ENCODE measurements at regions not wholly inside any gene's neighbourhood (a gene's known extent, or its start where the extent isn't known, plus 50 kb on each side); places are given as distances from the start of the nearest gene placed in this dataset.
"Not testable (repeated sequence)": the region's sequence is repeated elsewhere in the genome, so short reads cannot be mapped to it uniquely, and the experiment has no call there.

DNA sequence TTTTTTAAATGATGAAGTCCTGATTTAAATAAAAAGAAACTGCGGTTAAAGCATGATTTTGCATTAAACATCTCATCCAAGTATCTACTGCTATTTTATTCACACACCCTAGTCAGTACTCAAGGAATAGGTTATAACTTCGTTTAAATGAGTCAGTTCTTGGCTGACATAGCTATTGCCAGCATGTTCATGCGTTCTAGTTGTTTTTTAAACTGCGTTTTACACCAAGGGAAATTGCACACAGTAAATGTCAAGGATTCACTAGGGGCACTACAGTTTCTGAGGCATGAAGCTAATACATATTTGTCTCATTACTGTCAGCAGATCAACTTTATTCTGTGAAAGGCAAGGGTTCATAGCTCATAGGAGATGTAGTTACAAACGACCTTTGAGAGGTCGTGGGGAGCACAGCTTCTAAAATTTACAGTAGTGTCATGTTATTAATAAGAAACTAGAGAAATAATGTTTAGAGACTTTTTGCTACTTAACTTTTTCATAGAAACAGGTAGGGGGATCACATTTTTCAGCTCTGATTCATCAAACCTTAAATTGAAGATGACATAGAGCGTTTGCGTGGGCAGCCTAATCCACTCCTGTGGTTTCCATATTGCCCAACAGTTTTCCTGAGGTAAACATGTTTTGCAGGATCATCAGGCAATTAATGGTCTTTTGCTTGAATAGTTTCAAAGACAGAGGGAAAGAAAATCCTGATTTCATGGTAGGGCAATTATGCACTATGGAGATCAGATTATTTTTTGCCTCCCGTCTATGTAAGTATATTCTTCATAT is 2222.7 kb upstream of the WWC1 start:
- no peak for DNase-seq

DNA sequence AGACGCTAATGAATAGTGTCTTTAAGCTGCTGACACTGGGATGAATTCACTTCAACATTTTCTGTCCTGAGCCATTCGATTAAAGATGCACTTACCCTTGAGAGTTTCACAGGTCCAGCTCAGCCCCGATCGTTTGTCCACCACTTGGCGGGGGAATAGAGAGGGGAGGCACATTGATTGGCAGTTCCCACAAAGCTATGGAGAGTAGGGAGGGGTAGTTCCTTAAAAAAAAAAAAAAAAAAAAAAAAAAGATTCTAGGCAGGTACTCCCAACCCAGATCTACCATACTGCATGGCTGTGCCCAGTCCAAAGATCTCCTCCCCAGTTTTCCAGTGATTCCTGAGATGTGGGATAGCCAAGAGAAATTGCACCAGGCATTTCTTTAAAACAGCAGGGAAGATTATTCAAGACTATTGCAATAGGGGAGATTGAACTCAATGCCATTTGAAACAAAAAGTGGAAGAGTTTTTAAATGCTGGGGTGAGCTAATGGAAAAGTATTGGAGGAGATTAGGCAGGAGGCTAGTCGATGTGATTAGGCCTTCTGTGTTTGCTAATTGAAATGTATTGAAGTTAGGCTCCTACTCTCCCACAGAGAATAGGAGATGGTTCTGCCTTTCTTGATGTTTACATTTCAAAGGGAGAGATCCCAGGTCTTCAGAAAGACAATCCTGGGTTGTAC is 2217.4 kb upstream of the WWC1 start:
- DNase-seq, result no peak

DNA sequence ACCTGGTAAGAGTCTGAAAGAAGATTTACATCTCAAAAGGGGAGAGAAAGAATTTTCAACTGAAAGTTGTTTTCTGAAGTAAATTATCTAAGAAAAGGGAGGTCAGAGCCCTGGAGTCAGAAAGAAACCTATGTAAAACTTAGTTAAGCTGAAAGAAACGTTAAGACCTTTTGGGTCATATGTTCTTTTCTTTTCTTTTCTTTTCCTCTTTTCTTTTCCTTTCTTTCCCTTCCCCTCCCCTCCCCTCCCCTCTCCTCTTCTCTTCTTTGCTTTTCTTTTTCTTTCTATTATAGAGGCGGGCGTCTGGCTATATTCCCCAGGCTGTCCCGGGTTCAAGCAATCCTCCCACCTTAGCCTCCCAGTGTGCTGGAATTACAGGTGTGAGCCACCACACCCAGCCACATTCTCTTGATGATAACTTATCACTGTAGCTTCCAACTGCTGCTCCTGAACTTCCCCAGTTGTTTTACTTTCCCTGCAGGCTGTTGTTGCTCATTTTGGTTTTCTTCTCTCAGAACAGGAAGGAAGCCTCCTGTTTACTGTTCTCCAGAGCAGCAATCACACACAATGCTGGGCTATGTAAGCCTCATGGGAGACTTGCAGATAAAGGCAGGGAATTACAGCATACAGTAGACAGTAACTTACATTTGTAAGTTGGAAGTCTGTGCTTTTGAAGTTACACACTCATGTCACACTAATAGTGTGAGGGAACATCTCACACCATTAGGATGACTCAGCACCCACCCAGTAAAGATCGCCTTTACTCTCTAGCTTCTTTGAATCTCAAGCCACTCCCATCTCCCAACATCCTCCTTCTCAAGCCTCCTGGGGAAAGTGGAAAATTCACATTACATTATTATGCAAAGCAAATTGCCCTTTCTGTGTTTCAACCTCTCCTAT is 2216.6 kb upstream of the WWC1 start:
- DNase-seq, result no peak

DNA sequence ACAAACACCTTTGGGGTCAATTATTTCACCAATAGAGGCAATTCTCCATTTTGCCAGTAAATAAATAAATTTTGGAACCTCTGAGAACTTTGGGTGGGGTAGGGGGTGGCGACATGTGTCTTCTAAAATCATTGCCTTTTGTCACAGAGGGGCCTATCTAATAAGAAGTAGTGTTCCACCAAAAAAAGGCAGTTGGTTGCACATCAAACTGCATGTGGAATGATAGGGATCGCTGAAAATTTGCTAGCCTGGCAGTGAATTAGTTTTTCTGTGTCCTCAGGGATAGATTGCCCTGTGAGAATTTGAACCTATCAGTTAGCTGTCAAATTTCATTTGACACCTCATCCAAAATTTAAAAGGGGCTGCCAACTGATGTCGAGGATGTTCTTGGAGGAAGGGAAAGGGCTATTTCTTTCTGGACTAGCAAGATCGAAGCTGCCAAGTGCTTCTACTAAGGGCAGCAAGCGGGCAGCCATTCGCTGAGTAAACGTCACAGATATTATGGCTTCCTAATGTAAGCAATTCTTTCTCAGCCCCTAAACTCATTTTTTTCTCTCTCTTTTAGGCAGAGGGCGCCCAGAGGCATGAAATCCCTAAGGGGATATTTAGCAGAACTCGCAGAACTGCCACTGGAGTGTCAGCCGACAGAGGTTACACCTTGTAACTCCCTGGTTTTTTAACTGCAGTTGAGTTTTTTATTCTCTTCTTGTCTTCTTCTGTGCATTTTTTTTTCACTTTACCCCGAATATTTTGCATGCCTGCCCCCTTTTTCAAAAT is 2208.1 kb upstream of the WWC1 start:
- DNase-seq, result no peak

DNA sequence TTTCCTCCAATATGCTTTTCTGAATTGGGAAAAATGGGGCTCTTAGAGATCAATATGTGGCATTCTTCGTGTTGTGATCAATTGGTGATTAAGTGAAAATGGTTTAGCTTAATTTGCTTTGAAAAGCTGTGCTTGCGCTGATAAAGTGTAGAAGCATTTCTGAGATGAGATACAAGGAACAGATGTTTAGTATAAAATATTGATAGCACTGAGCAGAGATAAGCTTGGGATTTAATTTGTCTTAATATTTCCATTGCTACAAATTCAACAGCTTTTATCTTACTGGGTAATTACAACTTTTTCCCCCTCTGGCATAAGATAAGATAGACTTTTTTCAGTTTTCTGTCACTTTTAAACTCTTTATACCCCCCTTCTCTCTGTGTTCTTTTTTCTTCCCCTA is 2204.9 kb upstream of the WWC1 start:
- no peak for DNase-seq

DNA sequence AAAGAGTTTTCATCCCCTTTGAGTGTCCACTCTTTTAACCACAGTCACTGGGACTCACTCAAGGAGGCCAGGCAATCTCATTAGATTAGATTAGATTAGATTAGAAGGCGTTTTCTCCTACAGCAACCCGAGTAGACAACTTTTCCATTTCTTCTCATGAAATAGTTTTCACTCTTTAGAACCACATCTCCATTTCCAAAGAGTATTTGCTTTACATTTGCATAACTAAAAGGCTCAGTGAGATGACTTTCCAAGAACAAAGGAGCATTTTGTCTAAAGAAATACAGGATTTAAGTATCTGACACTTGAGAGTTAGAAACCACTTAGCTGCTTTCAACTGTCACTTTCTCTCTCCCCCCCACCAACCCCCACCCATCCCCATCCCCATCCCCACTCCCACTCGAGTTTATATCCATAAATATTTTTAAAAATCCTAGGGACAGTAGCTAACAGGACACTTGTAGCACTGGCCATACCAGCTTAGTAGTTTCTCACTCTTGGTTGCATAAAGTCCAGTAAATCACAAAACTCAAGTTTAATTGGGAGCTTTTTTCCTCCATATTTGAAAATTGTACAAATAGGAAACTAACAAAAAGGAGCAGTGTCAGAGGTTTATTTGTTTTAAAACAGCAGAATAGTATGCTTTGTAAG is 2202.9 kb upstream of the WWC1 start:
- no peak for DNase-seq

DNA sequence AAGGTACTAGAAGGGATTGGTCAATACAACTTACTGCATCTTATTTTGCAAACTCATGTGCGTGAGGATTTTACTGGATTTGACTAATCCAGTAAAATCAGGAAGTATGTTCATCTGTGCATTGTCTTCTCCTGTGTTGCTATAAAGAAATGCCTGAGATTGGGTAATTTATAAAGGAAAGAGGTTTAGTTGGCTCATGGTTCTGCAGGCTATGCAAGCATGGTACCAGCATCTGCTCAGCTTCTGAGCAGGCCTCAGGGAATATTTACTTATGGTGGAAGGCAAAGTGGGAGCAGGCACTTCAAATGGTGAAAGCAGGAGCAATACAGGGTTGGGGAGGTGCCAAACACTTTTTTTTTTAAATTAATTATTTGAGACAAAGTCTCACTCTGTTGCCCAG is 2199.5 kb upstream of the WWC1 start:
- no peak for DNase-seq

DNA sequence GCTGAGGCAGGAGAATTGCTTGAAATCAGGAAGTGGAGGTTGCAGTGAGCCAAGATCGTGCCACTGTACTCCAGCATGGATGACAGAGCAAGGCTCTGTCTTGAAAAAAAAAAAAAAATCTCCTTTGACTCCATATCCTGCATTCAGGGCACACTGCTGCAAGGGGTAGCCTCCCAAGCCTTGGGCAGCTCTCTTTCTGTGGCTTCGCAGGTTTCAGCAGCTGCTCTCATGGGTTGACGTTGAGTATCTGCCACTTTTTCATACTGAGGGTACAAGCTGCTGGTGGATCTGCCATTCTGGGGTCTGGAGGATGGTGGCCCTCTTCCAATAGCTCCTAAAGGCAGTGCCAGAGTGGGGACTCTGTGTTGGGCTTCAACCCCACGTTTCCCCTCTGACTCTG is 2198.1 kb upstream of the WWC1 start:
- no peak for DNase-seq

DNA sequence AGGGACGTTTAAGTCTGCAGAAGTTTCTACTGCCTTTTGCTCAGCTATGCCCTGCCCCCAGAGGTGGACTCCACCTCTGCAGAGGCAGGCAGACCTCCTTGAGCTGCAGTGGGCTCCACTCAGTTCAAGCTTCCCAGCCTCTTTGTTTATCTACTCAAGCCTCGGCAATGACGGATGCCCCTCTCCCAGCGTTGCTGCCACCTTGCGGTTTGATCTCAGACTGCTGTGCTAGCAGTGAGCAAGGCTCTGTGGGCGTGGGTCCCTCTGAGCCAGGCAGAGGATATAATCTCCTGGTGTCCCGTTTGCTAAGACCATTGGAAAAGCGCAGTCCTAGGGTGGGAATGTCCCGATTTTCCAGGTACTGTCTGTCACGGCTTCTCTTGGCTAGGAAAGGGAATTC is 2188.5 kb upstream of the WWC1 start:
- DNase-seq, result no peak

DNA sequence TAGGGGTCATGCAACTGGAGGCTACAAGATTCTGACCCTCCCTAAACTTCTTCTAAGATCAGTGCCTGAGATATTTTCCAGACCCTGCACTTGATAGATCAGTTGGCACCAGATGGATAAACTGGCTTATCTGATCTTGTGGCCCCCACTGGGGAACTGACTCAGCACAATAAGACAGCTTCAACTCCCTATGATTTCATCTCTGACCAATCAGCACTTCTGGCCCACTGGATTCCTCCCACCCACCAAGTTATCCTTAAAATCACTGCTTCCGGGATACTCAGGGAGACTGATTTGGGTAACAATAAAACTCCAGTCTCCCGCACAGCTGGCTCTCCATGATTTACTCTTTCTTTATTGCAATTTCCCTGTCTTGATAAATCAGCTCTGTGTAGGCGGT is 2180.4 kb upstream of the WWC1 start:
- DNase-seq, result no peak

DNA sequence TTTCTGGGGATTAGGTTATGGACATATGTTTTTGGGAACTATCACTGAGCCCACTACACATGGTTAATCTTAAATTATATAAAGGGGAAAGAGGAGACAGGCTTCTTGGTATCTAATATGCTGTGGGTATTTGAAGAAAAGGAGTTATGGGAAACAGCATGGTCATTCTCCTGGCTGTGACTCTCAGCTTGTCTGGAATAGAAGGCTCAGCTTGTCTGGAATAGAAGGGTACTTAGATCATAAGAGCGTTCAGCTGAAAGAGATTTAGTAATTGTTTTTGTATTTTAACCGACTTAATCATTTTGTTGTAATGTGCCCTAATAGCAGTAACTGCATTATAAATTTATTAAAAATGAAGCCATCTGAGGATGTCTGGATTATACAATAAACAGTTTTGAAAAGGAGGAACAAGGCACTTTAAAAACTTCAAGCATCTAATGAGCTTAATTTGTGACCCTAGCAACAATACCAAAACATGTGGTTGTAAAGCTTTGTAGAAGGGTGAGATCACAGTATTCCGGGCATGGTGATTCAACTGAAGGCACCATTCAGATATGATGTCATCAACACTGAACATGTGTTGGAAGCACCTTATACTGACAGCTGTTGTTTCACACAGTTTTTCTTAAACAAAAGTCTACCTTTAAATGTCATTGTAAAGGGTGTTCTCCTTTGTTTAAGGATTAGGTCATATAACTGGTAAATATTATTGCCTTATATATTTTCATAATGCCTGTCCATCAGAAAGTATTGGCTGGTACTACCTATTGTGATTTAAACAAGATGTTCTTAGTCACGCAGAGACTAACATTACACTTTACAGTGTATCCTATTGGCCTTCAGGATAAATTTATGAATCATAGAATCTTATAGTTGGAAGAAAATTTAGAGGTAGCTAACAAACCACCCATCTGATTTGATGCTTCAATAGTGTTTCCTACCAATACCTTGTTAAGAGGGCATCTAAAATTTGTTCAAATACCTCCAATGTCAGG is 2174.1 kb upstream of the WWC1 start:
- no peak for DNase-seq

DNA sequence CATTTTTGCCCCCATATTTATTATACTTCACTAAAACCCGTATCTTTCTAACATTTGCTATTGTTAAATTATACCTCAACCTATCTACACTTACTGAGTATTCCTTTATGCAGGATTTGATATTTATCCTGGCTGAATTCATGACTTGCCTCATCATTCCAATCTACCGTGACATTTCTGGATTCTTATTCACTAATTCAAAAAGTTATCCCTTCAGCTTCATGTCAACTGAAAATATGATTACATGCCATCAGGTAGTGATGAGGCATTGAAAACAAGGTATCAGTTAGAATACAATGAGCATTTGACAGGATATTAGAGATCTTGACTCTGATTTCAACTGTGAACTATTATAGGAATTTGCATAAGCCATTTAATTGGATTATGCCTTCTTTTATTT is 2171.9 kb upstream of the WWC1 start:
- no peak for DNase-seq

DNA sequence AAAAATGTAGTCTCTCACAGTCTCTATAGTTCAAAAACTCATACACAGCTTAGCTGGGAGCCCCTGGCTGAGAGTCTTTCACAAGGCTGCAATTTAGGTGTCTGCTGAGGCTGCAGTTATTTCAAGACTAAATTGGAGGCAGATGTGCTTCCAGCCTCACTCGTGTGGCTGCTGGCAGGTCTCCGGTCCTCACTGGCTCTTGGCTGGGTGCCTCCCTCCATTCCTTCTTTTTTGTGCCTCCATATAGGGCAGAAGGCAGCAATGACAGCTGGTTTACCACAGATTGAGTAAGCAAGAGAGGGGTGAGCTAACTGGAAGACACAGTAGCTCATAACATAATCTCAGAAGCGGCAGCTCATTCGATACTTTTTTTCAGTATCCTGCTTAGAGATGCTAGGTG is 2167.7 kb upstream of the WWC1 start:
- peak; percentile 7 for DNase-seq

DNA sequence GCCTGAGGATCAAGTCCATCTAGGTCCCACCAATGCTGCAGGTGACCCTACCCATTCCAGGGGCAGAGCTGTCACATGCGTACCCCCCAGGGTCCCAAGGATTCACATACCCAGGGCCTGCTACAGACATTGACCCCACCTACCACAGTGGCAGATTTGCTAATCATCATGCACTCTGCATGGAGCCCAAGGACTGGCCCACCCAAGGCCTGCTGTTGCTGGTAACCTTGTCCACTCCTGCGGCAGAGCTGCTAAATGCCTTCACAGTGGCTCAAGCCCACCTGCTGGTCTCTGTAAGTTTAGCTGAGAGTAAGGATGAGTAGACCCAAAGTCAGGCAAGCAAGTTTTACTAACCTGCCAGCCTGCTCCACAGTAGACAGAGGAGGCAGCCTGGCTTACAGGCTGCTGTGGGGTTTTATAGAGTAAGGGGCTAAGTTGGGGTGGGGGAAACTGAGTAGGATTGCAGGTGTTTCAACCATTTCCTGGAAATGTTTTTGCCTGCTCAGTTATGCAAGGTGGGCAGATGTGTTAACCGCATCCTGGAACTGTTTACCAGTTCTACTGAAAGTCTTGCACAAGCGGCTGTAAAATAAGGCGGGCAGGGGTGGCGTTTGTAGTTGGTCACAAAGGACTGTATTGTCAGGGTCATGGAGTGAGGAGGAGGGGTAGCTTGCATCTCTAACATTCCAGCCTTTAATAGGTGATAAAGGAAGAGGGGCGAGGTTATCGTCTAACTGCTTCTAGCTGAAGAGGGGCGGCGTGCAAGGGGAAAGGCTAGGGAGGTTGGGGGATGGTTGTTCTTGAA is 2163.5 kb upstream of the WWC1 start:
- no peak for DNase-seq

DNA sequence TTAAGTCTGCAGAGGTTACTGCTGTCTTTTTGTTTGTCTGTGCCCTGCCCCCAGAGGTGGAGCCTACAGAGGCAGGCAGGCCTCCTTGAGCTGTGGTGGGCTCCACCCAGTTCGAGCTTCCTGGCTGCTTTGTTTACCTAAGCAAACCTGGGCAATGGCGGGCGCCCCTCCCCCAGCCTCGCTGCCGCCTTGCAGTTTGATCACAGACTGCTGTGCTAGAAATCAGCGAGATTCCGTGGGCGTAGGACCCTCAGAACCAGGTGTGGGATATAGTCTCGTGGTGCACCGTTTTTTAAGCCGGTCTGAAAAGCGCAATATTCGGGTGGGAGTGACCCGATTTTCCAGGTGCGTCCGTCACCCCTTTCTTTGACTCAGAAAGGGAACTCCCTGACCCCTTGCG is 2146.3 kb upstream of the WWC1 start:
- DNase-seq, result not testable (repeated sequence)

DNA sequence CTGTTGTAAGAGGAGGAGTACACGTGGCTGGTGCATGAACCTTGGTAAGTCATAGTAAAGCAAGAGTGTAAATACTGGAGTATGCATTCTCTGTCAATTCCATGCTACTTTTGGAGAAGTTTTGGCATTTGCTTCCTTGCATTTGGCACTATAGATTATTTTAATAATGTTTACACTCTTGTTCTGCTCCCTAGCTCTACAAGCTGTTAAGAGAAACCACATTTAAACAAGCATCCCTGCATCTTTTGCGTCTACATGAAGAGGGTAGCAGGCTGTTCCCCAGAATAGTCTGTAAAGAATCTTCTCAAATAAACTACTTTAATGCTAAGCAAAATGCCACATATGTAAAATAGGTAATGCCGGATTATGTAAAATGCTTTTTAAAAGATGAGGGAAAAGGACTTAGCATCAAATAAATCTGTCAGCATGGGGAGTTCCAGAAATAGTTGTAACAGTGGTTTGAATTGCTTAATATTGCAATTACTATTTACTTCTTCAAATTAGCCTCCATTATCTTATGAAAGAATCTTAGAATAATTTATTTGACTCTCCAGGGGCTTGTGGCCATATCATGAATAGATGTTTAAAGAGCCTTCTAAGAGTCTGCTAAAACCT is 2127.3 kb upstream of the WWC1 start:
- DNase-seq, result no peak

DNA sequence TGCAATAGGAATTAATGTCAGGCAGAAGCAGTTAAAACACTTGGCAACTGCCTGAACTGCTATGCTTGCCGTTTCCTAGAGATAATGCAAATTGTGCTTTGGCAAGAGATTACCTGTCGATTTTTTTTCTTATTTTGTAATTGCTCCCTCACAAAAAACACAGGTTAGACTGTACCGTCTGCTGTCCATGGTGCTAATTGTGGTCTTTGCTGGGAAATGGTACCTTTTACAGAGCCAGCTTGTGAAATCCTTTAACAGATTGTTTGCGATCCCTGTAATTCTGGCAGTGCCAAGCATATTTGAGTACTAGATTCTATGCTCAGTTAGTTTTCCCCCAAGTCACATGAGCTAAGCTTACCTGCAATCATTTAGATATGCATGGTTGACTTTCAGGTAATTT is 2125.8 kb upstream of the WWC1 start:
- DNase-seq, result no peak

DNA sequence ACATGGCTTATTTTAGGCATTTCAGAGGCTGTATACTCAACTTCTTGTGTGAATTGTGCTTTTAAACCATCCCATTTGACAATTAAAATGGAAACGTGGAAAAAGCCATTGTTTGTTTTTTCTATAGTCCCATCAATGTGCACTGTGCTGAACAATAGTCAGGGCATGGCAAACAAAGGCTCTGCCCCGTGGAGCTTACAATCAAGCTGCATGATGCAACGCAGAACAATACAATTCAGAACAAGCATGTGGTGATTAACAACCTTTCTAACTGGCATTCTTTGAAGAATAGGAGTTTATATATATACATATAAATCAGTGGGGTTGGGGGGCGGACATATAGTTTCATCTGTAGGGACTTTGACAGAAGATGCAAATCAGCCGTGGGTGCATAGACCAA is 2125.4 kb upstream of the WWC1 start:
- DNase-seq, result no peak

DNA sequence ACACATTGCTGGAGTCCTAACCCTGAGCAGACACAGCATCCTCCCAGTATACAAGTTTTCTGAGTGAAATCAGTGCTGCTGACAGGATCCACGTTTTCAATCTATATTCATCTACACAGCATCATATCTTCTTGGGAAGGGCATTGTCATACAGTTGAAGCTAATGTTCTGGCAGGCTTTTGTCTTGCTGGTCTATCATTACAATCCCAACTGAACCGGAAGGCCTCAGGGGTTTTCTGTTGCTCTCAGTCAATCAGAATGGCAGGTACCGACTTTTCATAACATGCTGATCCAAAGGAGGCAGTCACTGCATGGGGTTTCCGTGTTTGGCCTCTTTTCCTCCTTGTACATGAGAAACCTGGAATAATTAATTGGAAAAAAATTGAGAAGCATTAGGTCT is 2118.8 kb upstream of the WWC1 start:
- no peak for DNase-seq
